ENCODE measurements at regions not wholly inside any gene's neighbourhood (a gene's known extent, or its start where the extent isn't known, plus 50 kb on each side); places are given as distances from the start of the nearest gene placed in this dataset.
"Not testable (repeated sequence)": the region's sequence is repeated elsewhere in the genome, so short reads cannot be mapped to it uniquely, and the experiment has no call there.

DNA sequence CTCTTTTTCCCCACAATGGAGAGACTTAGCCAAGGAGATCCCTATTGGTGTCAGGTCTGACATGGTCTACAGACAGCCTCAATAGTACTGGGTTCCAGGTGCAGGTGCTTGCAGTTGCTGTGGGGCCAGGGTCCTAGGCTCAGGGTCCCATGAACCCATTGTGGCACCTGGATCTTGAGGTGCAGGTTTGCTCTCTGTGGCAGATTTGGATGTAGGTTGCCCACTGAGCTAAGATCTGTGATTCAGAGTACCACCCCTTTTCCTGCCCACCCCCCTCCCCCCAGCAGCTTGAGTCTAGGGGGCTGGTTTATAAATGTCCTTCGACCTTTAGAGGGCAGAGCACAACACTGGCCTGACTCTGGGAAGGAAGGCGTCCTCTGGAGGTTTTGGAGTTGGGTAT is 147.0 kb downstream of the APIP start:
- TF ChIP-seq, protein P1, sequence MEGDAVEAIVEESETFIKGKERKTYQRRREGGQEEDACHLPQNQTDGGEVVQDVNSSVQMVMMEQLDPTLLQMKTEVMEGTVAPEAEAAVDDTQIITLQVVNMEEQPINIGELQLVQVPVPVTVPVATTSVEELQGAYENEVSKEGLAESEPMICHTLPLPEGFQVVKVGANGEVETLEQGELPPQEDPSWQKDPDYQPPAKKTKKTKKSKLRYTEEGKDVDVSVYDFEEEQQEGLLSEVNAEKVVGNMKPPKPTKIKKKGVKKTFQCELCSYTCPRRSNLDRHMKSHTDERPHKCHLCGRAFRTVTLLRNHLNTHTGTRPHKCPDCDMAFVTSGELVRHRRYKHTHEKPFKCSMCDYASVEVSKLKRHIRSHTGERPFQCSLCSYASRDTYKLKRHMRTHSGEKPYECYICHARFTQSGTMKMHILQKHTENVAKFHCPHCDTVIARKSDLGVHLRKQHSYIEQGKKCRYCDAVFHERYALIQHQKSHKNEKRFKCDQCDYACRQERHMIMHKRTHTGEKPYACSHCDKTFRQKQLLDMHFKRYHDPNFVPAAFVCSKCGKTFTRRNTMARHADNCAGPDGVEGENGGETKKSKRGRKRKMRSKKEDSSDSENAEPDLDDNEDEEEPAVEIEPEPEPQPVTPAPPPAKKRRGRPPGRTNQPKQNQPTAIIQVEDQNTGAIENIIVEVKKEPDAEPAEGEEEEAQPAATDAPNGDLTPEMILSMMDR (IDR thresholded peaks at IDR 0.05), result no peak
- H3K4me2 ChIP-seq (ENCODE audit: low read length), result no peak overlapping the region
- H3K27ac ChIP-seq, result no peak overlapping the region
- H3K79me2 ChIP-seq, result no peaks in the 10 kb centered on the region
- H2AFZ ChIP-seq, result no peak overlapping the region
- no peaks in the 10 kb centered on the region for H3K36me3 ChIP-seq (ENCODE audit: control insufficient read depth, insufficient read depth, low read length)
- no peaks in the 10 kb centered on the region for H3K4me1 ChIP-seq
- H3K9me3 ChIP-seq (ENCODE audit: control insufficient read depth, low read length), result no peaks in the 10 kb centered on the region
- H3K4me3 ChIP-seq (ENCODE audit: low read depth, low read length), result no peak overlapping the region
- H3K27me3 ChIP-seq (ENCODE audit: control insufficient read depth, insufficient read depth, low read length), result no peaks in the 10 kb centered on the region
- H3K9ac ChIP-seq, result no peak overlapping the region

DNA sequence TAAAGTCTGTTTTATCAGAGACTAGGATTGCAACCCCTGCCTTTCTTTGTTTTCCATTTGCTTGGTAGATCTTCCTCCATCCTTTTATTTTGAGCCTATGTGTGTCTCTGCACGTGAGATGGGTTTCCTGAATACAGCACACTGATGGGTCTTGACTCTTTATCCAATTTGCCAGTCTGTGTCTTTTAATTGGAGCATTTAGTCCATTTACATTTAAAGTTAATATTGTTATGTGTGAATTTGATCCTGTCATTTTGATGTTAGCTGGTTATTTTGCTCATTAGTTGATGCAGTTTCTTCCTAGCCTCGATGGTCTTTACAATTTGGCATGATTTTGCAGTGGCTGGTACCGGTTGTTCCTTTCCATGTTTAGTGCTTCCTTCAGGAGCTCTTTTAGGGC is 141.7 kb downstream of the EHF start:
- H3K36me3 ChIP-seq (ENCODE audit: control insufficient read depth, insufficient read depth, low read length); H3K4me3 ChIP-seq (ENCODE audit: low read depth, low read length); H3K27ac ChIP-seq; H3K9me3 ChIP-seq (ENCODE audit: control insufficient read depth, low read length); H3K9ac ChIP-seq; H3K4me1 ChIP-seq; H2AFZ ChIP-seq; H3K4me2 ChIP-seq (ENCODE audit: low read length); H3K79me2 ChIP-seq; H3K27me3 ChIP-seq (ENCODE audit: control insufficient read depth, insufficient read depth, low read length): not testable (repeated sequence)

GRCh38 chr11:34758262-34758661 is 137.4 kb downstream of the EHF start:
- H3K4me3 ChIP-seq (ENCODE audit: low read depth, low read length), result no peak overlapping the region
- H3K9ac ChIP-seq, result no peak overlapping the region
- no peaks in the 10 kb centered on the region for H3K36me3 ChIP-seq (ENCODE audit: control insufficient read depth, insufficient read depth, low read length)
- H3K27ac ChIP-seq, result no peak overlapping the region
- TF ChIP-seq, protein P1 (IDR thresholded peaks at IDR 0.05), result no peak
- H3K4me2 ChIP-seq (ENCODE audit: low read length), result no peak overlapping the region
- H3K79me2 ChIP-seq, result no peaks in the 10 kb centered on the region
- no peak overlapping the region for H2AFZ ChIP-seq
- H3K27me3 ChIP-seq (ENCODE audit: control insufficient read depth, insufficient read depth, low read length), result no peaks in the 10 kb centered on the region
- no peaks in the 10 kb centered on the region for H3K9me3 ChIP-seq (ENCODE audit: control insufficient read depth, low read length)
- no peaks in the 10 kb centered on the region for H3K4me1 ChIP-seq

GRCh38 chr11:34757026-34757451 is 136.1 kb downstream of the EHF start:
- Histone ChIP-seq H3K27ac (no peak overlapping the region), H3K9me3 (ENCODE audit: control insufficient read depth, low read length) (no peaks in the 10 kb centered on the region), H3K79me2 (no peaks in the 10 kb centered on the region), H3K27me3 (ENCODE audit: control insufficient read depth, insufficient read depth, low read length) (no peaks in the 10 kb centered on the region), H3K4me3 (ENCODE audit: low read depth, low read length) (no peak overlapping the region), H3K4me2 (ENCODE audit: low read length) (no peak overlapping the region), H3K4me1 (no peaks in the 10 kb centered on the region), H3K36me3 (ENCODE audit: control insufficient read depth, insufficient read depth, low read length) (no peaks in the 10 kb centered on the region), H2AFZ (no peak overlapping the region), H3K9ac (no peak overlapping the region)
- TF ChIP-seq, protein P1 (IDR thresholded peaks at IDR 0.05), result no peak

DNA sequence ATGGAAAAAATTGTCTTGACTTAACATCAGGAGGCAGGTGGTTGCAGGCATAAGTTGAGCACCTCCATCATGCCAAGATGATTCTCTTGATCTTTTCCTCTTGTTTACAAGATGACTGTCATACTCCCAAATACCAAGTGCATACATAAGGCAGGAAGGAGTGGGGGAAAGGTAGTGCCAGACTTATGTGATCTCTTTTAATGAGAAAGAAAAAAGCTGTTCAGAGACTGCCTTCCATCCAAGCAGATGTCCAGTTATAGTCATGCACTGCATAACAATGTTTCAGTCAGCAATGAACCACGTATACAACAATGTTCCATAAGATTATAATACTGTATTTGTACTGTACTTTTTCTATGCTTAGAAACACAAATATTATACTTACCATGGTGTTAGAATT is 135.7 kb downstream of the EHF start:
- Histone ChIP-seq H3K9ac (no peak overlapping the region), H3K4me3 (ENCODE audit: low read depth, low read length) (no peak overlapping the region), H3K27me3 (ENCODE audit: control insufficient read depth, insufficient read depth, low read length) (no peaks in the 10 kb centered on the region), H3K27ac (no peak overlapping the region), H2AFZ (no peak overlapping the region), H3K79me2 (no peaks in the 10 kb centered on the region), H3K9me3 (ENCODE audit: control insufficient read depth, low read length) (no peaks in the 10 kb centered on the region), H3K4me2 (ENCODE audit: low read length) (no peak overlapping the region), H3K4me1 (no peaks in the 10 kb centered on the region), H3K36me3 (ENCODE audit: control insufficient read depth, insufficient read depth, low read length) (no peaks in the 10 kb centered on the region)
- TF ChIP-seq, protein P1 (IDR thresholded peaks at IDR 0.05), result no peak
